ENCODE measurements at regions not wholly inside any gene's neighbourhood (a gene's known extent, or its start where the extent isn't known, plus 50 kb on each side); places are given as distances from the start of the nearest gene placed in this dataset.

DNA sequence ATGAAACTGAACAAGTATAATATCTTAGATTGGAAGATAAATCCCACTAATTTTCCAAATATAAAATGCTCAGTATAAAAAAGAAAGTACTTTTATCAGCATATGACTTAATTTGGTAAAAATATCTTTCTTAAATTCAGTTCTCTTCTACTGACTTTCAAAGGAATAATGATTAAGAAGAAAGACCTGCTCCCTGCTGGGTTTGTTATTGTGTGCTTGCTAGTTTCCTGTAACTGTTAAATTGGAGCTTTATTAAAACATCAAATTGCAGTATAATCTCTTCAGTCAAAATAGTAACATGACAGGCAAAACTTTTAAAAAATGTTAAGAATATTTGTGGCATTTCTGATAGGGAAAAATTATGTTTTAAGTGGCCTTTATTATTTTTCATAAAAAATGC is 1317.4 kb upstream of the CDH2 start:
- no peaks in the 10 kb centered on the region for H3K27me3 ChIP-seq (ENCODE audit: control insufficient read depth, insufficient read depth, low read length)
- H3K4me3 ChIP-seq (ENCODE audit: low read depth in 2 of 2, low read length in 2 of 2), result no peak overlapping the region
- in situ Hi-C loops (cut with HindIII; ENCODE audit: low pct_unique_long_range_greater_than_20kb, low sequenced_read_pairs) (no loop called here), intact Hi-C loops (cut with micrococcal nuclease; ENCODE audit: unreplicated experiment) (no loop called here)
- CTCF ChIA-PET, result no interaction called here
- no TSS peak for BruUV-seq (replicated peaks)
- POLR2A ChIA-PET, result no interaction called here
- H3K36me3 ChIP-seq (ENCODE audit: control insufficient read depth, insufficient read depth, low read length), result no peaks in the 10 kb centered on the region
- H3K27ac ChIP-seq (ENCODE audit: low read length), result no peak overlapping the region
- DNase-seq (ENCODE audit: low read depth, low spot score) (no peak), ATAC-seq (no peak)
- TF ChIP-seq POLR2AphosphoS5 (IDR thresholded peaks at IDR 0.05; ENCODE audit: low read depth, low read length), result no peak
- no peak for TF ChIP-seq TCF7L2 (IDR thresholded peaks at IDR 0.05; ENCODE audit: low read depth, low read length)
- TF ChIP-seq, protein P1, sequence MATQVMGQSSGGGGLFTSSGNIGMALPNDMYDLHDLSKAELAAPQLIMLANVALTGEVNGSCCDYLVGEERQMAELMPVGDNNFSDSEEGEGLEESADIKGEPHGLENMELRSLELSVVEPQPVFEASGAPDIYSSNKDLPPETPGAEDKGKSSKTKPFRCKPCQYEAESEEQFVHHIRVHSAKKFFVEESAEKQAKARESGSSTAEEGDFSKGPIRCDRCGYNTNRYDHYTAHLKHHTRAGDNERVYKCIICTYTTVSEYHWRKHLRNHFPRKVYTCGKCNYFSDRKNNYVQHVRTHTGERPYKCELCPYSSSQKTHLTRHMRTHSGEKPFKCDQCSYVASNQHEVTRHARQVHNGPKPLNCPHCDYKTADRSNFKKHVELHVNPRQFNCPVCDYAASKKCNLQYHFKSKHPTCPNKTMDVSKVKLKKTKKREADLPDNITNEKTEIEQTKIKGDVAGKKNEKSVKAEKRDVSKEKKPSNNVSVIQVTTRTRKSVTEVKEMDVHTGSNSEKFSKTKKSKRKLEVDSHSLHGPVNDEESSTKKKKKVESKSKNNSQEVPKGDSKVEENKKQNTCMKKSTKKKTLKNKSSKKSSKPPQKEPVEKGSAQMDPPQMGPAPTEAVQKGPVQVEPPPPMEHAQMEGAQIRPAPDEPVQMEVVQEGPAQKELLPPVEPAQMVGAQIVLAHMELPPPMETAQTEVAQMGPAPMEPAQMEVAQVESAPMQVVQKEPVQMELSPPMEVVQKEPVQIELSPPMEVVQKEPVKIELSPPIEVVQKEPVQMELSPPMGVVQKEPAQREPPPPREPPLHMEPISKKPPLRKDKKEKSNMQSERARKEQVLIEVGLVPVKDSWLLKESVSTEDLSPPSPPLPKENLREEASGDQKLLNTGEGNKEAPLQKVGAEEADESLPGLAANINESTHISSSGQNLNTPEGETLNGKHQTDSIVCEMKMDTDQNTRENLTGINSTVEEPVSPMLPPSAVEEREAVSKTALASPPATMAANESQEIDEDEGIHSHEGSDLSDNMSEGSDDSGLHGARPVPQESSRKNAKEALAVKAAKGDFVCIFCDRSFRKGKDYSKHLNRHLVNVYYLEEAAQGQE (IDR thresholded peaks at IDR 0.05; ENCODE audit: insufficient read depth in 1 of 2, low read depth in 2 of 2, low read length in 1 of 2), result no peak
- TF ChIP-seq SIN3A (IDR thresholded peaks at IDR 0.05; ENCODE audit: borderline replicate concordance, insufficient read depth, low read depth, low read length), result no peak
- TF ChIP-seq, protein P2, sequence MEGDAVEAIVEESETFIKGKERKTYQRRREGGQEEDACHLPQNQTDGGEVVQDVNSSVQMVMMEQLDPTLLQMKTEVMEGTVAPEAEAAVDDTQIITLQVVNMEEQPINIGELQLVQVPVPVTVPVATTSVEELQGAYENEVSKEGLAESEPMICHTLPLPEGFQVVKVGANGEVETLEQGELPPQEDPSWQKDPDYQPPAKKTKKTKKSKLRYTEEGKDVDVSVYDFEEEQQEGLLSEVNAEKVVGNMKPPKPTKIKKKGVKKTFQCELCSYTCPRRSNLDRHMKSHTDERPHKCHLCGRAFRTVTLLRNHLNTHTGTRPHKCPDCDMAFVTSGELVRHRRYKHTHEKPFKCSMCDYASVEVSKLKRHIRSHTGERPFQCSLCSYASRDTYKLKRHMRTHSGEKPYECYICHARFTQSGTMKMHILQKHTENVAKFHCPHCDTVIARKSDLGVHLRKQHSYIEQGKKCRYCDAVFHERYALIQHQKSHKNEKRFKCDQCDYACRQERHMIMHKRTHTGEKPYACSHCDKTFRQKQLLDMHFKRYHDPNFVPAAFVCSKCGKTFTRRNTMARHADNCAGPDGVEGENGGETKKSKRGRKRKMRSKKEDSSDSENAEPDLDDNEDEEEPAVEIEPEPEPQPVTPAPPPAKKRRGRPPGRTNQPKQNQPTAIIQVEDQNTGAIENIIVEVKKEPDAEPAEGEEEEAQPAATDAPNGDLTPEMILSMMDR (IDR thresholded peaks at IDR 0.05), result no peak
- no peaks in the 10 kb centered on the region for H3K4me1 ChIP-seq (ENCODE audit: control insufficient read depth, insufficient read depth, low read length)
- no peaks in the 10 kb centered on the region for H3K9me3 ChIP-seq (ENCODE audit: control insufficient read depth, insufficient read depth, low read depth, low read length)

DNA sequence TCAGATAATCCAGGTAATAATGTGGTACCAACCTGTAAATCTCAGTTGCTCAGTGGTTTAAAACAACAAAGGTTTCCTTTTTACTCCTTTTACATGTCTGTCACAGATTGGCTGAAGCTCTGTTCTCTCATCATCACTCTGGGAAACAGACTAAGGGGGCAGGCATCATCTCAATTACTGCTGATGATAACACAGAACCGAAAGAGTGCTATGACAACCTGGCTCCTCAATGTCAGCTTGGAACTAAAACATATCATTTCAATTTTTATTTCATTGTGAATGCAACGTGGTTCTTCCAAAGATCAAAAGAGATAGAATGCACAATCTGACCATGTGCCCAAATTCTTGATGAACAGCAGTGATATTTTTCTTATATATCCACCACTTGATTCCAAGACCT is 1315.0 kb upstream of the CDH2 start:
- POLR2A ChIA-PET, result no interaction called here
- TF ChIP-seq POLR2AphosphoS5 (IDR thresholded peaks at IDR 0.05; ENCODE audit: low read depth, low read length), result no peak
- TF ChIP-seq, protein P1 (IDR thresholded peaks at IDR 0.05; ENCODE audit: insufficient read depth in 1 of 2, low read depth in 2 of 2, low read length in 1 of 2), result no peak
- TF ChIP-seq, protein P2 (IDR thresholded peaks at IDR 0.05), result no peak
- no peak for TF ChIP-seq TCF7L2 (IDR thresholded peaks at IDR 0.05; ENCODE audit: low read depth, low read length)
- TF ChIP-seq SIN3A (IDR thresholded peaks at IDR 0.05; ENCODE audit: borderline replicate concordance, insufficient read depth, low read depth, low read length), result no peak
- intact Hi-C loops (cut with micrococcal nuclease; ENCODE audit: unreplicated experiment), result no loop called here
- Histone ChIP-seq H3K4me3 (ENCODE audit: low read depth in 2 of 2, low read length in 2 of 2) (no peak overlapping the region), H3K27me3 (ENCODE audit: control insufficient read depth, insufficient read depth, low read length) (no peaks in the 10 kb centered on the region), H3K36me3 (ENCODE audit: control insufficient read depth, insufficient read depth, low read length) (no peaks in the 10 kb centered on the region), H3K4me1 (ENCODE audit: control insufficient read depth, insufficient read depth, low read length) (no peaks in the 10 kb centered on the region), H3K27ac (ENCODE audit: low read length) (no peak overlapping the region), H3K9me3 (ENCODE audit: control insufficient read depth, insufficient read depth, low read depth, low read length) (no peaks in the 10 kb centered on the region)
- DNase-seq (ENCODE audit: low read depth, low spot score), result no peak
- CTCF ChIA-PET, result no interaction called here
- in situ Hi-C loops (cut with HindIII; ENCODE audit: low pct_unique_long_range_greater_than_20kb, low sequenced_read_pairs), result no loop called here
- no peak for ATAC-seq
- BruUV-seq (replicated peaks), result no TSS peak

All from Panc1 (cell line).